MG63 (cell line): ENCODE measurements at regions not wholly inside any gene's neighbourhood (a gene's known extent, or its start where the extent isn't known, plus 50 kb on each side); places are given as distances from the start of the nearest gene placed in this dataset.
"Not testable (repeated sequence)": the region's sequence is repeated elsewhere in the genome, so short reads cannot be mapped to it uniquely, and the experiment has no call there.

Source experiments
- DNase-seq: peaks from one replicate; pipeline ENCODE4 v3.0.0-alpha.2; 2020
- H3K27me3 ChIP-seq: fragments of 250-450 bp; sonication (Bioruptor Pico); 2 replicates; pipeline ENCODE4 v1.5.1; 2020; ENCODE audit warnings: mild to moderate bottlenecking, moderate library complexity
- H3K36me3 ChIP-seq: fragments of 250-450 bp; sonication (Bioruptor Pico); 2 replicates; pipeline ENCODE4 v1.5.1; 2020; ENCODE audit warnings: mild to moderate bottlenecking, moderate library complexity
- H3K4me3 ChIP-seq: fragments of 250-450 bp; sonication (Bioruptor Pico); 2 replicates; pipeline ENCODE4 v1.5.1; 2020; ENCODE audit warnings: mild to moderate bottlenecking, moderate library complexity
- H3K9me3 ChIP-seq: fragments of 250-450 bp; sonication (Bioruptor Pico); 2 replicates; pipeline ENCODE4 v1.5.1; 2020; ENCODE audit warnings: mild to moderate bottlenecking, moderate library complexity

DNA sequence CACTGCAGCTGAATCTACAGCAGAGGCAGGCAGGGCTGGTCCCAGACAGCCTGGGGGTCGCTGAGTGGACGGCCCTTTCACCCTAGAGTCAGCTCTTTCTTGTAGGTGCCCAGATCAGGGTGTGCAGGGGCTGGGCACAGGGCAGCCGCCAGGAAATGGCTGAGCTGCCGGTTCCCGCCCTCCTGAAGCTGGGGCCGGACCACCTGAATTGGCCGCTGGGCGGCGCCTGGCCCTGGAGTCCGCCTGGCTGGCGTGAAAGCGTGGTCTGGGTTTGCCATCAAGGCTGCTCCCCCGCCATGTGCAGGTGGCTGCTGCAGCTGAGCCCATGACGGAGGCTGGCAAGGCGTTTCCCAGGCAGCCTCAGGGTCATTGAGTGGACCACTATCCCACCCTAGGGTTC, 85.7 kb downstream of the POTEM start:
- H3K9me3 ChIP-seq, H3K27me3 ChIP-seq, DNase-seq, H3K4me3 ChIP-seq, H3K36me3 ChIP-seq: not testable (repeated sequence)

DNA sequence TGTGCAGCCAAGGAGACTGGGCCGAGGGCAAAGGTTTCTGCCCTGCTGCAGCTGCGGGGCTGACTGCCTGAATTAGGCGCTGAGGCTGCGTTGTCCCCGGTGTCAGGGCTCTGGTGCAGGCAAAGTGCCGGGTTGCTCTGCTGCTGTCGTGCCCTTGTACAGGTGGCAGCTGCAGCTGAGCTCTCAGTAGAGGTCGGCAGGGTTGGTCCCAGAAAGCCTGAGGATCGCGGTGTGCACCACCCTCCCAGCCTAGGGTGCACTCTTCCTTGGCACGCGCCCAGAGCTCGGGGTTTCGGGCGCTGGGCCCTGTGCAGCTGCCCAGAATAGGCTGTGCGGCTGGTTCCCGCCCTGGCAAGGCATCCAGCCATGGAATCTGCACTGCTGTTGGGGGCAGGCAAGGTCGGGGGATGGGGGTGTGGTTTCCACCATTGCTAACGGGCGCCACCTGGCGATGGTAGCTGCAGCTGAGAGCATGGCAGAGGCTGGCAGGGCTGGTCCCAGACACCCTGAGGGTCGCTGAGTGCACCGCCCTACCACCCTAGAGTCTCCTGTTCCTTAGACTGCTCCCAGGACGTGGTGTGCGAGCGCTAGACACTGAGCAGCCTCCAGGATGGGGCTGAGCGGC, 86.3 kb downstream of the POTEM start:
- H3K4me3 ChIP-seq, DNase-seq, H3K27me3 ChIP-seq, H3K9me3 ChIP-seq, H3K36me3 ChIP-seq: not testable (repeated sequence)

DNA sequence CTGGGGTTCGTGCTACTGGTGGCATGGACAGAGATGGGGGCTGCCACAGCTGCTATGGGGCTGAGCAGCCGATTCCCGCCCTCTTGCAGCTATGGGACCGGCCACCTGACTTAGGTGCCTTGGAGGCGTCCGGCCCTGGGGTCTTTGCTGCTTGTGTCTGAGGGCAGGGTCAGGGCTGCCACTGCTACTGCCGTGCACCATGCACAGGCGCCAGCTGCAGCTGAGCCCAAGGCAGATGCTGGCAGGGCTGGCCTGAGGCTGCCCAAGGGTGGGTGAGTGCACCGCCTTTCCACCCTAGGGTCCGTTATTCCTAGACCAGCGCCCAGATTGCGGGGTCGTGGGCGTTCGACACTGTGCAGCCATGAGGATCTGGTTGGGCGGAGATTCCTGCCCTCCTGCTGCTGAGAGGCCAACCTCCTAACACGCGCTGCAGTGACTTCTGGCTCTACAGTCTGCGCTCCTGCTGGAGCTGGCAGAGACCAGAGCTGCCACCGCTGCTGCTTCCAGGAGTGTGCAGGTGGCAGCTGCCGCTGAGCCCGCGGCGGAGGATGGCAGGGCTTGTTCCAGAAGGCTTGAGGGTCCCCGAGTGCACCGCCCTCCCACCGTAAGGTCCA, 87.0 kb downstream of the POTEM start:
- not testable (repeated sequence) for DNase-seq, H3K36me3 ChIP-seq

DNA sequence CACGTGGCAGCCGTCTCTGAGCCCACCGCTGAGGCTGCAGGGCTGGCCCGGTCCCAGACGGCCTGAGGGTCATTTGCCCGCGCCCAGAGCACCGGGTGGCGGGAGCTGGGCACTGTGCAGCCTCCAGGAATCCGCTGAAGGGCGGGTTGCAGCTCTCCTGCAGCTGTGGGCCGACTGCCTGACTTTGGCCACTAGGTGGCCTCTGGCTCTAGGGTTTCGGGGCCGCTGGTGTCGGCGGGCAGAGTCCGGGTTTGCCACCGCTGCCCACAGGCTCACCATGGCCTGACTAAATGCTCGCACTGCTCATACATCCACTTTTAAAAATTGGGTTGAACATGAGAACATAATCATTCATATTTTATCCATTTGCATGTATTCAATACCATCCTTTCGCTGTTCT, 87.7 kb downstream of the POTEM start:
- DNase-seq, H3K36me3 ChIP-seq, H3K27me3 ChIP-seq, H3K9me3 ChIP-seq, H3K4me3 ChIP-seq: not testable (repeated sequence)

More for the DNA sequence above, 87.0 kb downstream of the POTEM start:
- H3K9me3 ChIP-seq, H3K4me3 ChIP-seq, H3K27me3 ChIP-seq: not testable (repeated sequence)

- not testable (repeated sequence) for H3K4me3 ChIP-seq, H3K36me3 ChIP-seq, H3K9me3 ChIP-seq, H3K27me3 ChIP-seq, DNase-seq
Measured at GRCh38 chr14:19059066-19059465, 91.8 kb downstream of the POTEM start.

- H3K36me3 ChIP-seq, DNase-seq, H3K27me3 ChIP-seq, H3K4me3 ChIP-seq, H3K9me3 ChIP-seq: not testable (repeated sequence)
Measured at GRCh38 chr14:19061689-19062450, 94.6 kb downstream of the POTEM start.

DNA sequence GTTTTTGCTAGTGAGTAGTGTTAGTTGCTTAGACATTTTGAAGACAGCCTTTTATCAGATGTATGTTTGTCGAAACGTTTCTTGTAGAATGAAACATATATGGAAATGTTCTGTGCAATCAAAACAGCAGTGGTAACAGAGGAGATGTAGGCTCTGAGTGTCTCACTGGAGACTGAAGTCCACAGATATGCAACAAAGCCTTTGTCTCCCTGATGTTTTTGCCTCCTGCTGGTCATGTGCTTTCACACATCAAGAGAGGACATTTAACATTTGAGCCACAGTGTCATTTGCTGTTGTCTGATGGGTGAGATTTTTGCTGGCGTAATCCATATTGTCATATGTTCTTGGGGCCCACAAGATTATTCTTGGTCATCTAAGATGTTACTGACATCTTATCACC, 101.7 kb downstream of the POTEM start:
- DNase-seq, H3K27me3 ChIP-seq, H3K9me3 ChIP-seq, H3K36me3 ChIP-seq, H3K4me3 ChIP-seq: not testable (repeated sequence)

DNA sequence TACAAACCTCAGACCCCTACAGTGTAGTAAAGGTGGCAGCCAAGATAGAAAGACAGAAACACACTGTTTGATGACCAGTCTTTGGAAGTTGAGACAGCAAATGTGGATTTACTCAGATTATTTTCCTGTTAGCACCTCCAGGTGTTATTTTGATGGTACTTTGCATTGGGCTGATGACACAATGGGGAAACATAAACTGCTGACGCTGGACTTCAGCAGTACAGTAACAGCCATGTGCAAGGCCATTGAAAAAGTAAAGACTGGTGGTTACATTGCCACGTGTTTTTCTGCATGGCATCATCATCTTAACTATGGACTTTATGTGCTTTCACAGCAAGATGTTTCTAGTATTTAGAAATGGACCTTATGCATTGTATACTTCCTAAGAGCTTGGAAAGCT, 105.3 kb downstream of the POTEM start:
- H3K27me3 ChIP-seq, H3K4me3 ChIP-seq, H3K9me3 ChIP-seq, H3K36me3 ChIP-seq, DNase-seq: not testable (repeated sequence)

DNA sequence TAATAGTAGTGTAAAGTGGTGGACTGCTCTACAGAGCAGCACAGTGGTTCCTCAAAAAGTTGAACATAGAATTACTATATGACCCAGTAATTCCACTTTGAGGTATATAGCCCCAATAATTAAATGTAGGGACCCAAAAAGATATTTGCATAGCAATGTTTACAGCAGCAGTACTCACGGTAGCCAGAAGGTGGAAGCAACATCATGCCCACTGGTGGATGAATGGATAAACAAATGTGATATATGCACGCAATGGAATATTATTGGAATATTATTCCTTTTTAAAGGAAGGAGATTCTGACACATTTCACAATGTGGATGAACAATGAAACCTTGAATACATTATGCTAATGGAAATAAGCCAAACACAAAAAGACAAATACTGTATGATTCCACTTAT, 121.4 kb downstream of the POTEM start:
- H3K9me3 ChIP-seq, H3K27me3 ChIP-seq, H3K4me3 ChIP-seq, DNase-seq, H3K36me3 ChIP-seq: not testable (repeated sequence)

DNA sequence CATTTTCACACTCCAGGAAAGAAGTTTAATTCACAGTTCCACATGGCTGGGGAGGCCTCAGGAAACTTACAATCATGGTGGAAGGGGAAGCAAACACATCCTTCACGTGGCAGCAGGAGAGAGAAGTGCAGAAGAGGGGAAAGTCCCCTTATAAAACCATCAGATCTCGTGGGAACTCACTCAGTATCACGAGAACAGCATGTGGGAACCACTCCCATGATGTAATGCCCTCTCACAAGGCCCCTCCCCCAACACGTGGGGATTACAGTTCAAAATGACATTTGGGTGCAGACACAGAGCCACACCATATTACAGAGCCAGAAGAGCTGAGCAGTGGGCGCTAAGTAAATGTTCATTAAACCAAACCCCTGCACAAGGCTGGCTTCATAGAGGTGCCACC, 126.0 kb downstream of the POTEM start:
- not testable (repeated sequence) for H3K27me3 ChIP-seq, H3K9me3 ChIP-seq, H3K36me3 ChIP-seq, DNase-seq, H3K4me3 ChIP-seq

GRCh38 chr14:19094731-19095130, 127.5 kb downstream of the POTEM start:
- not testable (repeated sequence) for H3K27me3 ChIP-seq, H3K9me3 ChIP-seq, H3K36me3 ChIP-seq, H3K4me3 ChIP-seq, DNase-seq

- not testable (repeated sequence) for DNase-seq, H3K27me3 ChIP-seq, H3K9me3 ChIP-seq, H3K4me3 ChIP-seq, H3K36me3 ChIP-seq
Measured at GRCh38 chr14:19095167-19095566, 127.9 kb downstream of the POTEM start.

- not testable (repeated sequence) for H3K9me3 ChIP-seq, H3K4me3 ChIP-seq, H3K27me3 ChIP-seq, DNase-seq, H3K36me3 ChIP-seq
Measured at GRCh38 chr14:19096467-19096866, 129.2 kb downstream of the POTEM start.

DNA sequence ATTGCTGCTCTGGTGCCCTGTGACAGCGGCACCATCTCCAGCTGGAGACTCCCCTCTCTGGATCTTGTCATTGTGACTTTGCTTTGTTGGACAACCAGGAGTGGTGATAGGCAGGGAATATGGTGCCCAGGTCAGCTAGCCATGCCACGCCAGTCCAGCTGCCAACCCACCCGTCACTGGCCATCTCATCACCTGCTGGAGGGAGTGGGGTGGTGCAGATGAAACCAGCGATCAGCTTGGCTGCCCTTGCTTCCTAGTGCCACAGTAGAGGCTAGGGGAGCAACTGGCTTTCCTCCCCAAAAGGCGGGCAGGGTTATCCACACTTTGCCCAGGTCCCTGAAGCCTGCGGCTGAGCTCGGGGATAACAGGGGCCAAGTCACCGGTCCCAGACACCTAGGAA, 129.6 kb downstream of the POTEM start:
- not testable (repeated sequence) for H3K36me3 ChIP-seq, H3K27me3 ChIP-seq, H3K9me3 ChIP-seq, H3K4me3 ChIP-seq, DNase-seq

GRCh38 chr14:19097306-19097705, 130.1 kb downstream of the POTEM start:
- not testable (repeated sequence) for H3K27me3 ChIP-seq, H3K9me3 ChIP-seq, H3K4me3 ChIP-seq, H3K36me3 ChIP-seq, DNase-seq

DNA sequence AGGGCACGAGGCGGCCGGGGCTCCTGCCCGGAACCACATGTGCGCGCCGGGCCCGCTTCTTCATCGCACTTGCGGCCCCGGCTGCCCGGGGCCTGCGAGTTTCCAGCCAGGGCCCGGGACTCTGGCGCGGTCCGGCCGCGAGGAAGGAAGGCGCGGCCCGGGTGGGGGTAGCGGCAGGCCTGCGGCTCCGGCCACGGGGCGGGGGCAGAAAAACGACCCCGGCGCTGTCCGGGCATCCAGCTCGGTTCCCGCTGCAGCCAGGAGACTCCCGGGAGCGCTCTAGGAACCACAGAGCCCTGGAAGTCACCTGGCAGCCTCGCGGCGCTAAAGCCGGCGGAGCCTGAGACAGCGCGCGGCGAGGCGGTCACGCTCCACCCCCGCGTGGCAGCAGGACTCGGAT, 130.5 kb downstream of the POTEM start:
- not testable (repeated sequence) for H3K36me3 ChIP-seq, DNase-seq, H3K4me3 ChIP-seq, H3K27me3 ChIP-seq, H3K9me3 ChIP-seq

- H3K27me3 ChIP-seq, result not testable (repeated sequence)
Measured at GRCh38 chr14:19098230-19098629, 131.0 kb downstream of the POTEM start.

DNA sequence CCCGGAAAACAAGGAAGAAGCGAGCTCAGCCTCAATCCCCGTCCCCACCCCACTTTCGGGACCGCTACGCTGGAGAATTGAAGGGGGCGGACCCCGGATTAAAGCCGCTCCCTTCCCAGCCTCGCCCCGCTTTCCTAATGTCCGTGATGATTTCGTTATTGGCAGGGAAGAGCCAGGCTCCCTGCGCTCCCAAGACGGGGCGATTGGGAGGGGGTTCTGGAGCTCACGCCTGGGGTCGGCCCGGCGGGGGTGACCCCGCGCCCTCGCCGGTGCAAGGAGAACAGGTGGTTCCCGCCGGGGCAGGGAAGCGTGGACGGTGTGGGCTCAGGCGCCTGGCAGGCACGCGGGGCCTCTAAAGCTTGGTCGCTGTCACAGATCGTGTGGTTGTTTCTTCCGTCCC, 131.5 kb downstream of the POTEM start:
- not testable (repeated sequence) for DNase-seq, H3K4me3 ChIP-seq

More at GRCh38 chr14:19098230-19098629, 131.0 kb downstream of the POTEM start:
- H3K36me3 ChIP-seq, H3K9me3 ChIP-seq, H3K4me3 ChIP-seq, DNase-seq: not testable (repeated sequence)

More for the DNA sequence above, 131.5 kb downstream of the POTEM start:
- H3K9me3 ChIP-seq, H3K27me3 ChIP-seq, H3K36me3 ChIP-seq: not testable (repeated sequence)
